ENCODE measurements at regions not wholly inside any gene's neighbourhood (a gene's known extent, or its start where the extent isn't known, plus 50 kb on each side); places are given as distances from the start of the nearest gene placed in this dataset.

DNA sequence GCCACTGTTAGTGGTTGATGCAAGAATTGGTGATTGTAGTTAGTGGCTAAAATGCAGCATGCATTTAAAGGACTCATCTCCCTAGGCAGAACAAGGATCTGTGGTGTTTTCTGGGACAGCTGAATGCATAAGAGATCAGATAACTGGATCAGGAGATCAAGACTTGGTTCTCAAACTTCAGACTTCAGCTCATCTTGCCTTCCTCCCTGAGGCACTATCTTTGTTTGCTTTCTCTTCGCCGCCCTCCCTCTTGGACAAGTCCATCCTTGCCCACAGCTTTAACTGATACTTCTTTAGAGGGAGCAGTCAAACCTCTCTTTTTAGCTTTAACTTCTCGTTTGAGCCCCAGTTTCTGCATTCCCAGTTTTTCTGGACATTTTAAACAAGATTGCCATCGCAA is 195.4 kb upstream of the TPRG1 start (continued):
- TF ChIP-seq ZNF557 (CRISPR knock-in tag; IDR thresholded peaks at IDR 0.05) = no peak

DNA sequence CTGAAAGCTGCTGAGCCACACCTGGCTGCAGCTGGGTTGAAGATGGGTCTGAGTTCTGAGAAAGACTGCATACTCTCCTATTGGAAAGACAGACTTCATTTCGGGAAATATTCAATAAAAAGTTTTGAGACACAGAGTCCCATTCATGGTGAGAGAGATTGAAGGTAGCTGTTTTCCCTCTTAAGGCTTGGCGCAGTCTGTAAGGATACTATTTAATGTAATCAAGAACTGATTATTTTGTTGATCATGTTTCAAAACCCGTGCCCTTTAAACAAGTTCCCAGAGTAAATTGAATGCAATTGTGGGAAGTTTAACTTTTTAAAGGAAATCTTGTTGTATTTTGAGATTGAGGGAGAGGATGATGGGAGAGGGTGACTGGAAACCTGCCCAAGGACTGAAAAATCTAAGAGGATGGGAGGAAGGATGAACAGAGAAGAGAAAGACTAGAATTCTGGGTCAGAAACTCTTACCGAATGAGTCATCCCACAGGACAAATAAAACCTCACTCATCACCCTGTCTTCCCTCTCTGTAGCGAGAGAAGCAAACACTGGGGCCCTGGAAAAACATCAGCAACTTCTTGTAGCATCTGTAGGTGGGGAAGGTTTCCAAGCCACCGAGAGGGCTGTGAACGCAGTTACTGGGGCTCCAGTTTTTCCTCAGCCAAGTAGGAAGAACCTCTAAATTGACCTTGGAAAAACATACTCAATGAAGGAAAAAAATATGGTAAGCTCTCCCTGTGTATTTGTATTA is 193.2 kb upstream of the TPRG1 start:
- WGBS (ENCODE audit: low lambda C conversion rate) = 15% methylated on average over 7 of the region's 7 CpGs

DNA sequence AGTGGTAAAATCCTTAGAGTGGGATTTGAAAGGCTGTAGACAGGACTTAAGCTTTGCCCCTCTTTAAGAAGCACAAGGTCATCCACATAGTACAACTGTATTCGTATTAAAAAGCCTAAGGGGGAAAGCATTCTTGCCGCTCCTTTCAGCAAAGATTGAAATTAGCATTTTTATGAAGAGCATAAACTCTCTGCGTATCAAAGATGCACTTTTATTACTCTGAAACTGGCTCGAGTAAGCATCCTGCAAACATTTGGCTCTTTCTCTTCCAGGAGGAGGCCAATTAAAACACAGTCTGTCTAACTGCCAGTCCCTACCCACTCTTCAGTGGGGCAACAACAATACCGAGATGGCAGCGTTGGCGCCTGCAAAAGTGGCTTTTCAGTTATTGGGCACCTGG is 192.5 kb upstream of the TPRG1 start:
- H3K9ac ChIP-seq (ENCODE audit: insufficient read depth, low read depth, low read length) = no peak overlapping the region
- WGBS (ENCODE audit: low lambda C conversion rate) = 69% methylated on average over 7 of the region's 7 CpGs
- BruUV-seq (replicated peaks) = no TSS peak
- in situ Hi-C loops (cut with HindIII; ENCODE audit: extremely low pct_ligation_motif_present, low pct_unique_long_range_greater_than_20kb) = no loop called here
- H3K27ac ChIP-seq (ENCODE audit: extremely low read length, insufficient read depth, low read length) = no peak overlapping the region
- H3K4me3 ChIP-seq (replicated peaks in 1 of 3; ENCODE audit: insufficient read depth in 1 of 3, low read depth in 2 of 3, low read length in 3 of 3) = no peak overlapping the region
- ATAC-seq (no peak), DNase-seq (ENCODE audit: low spot score) (no peak), FAIRE-seq (no peak)
- no peaks in the 10 kb centered on the region for H4K20me1 ChIP-seq (ENCODE audit: insufficient read depth, low read length)
- TF ChIP-seq CBFB (CRISPR knock-in tag; IDR thresholded peaks at IDR 0.05) = no peak
- TF ChIP-seq TSC22D2 (CRISPR knock-in tag; IDR thresholded peaks at IDR 0.05; ENCODE audit: borderline replicate concordance) = no peak
- no peaks in the 10 kb centered on the region for H3K36me3 ChIP-seq (replicated peaks in 1 of 2; ENCODE audit: control insufficient read depth in 1 of 2, insufficient read depth in 2 of 2, low read length in 2 of 2)
- no peaks in the 10 kb centered on the region for H3K9me3 ChIP-seq (ENCODE audit: low read length)
- no peak overlapping the region for H2AFZ ChIP-seq (ENCODE audit: low read length)
- no peaks in the 10 kb centered on the region; a peak in 1 of 5 replicates for H3K27me3 ChIP-seq (ENCODE audit: control insufficient read depth in 1 of 2, insufficient read depth in 2 of 2, low read length in 2 of 2)
- ChIA-PET POLR2A (no interaction called here), CTCF (ENCODE audit: low intra/inter-chr PET ratio, low total read pairs) (no interaction called here)
- H3K4me2 ChIP-seq (ENCODE audit: low read depth, low read length) = no peak overlapping the region
- no peaks in the 10 kb centered on the region for H3K79me2 ChIP-seq (ENCODE audit: insufficient read depth, low read length)
- H3K4me1 ChIP-seq (ENCODE audit: insufficient read depth, low read length) = no peaks in the 10 kb centered on the region
- intact Hi-C loops (cut with micrococcal nuclease; ENCODE audit: unreplicated experiment) = no loop called here

More for the DNA sequence above, 193.2 kb upstream of the TPRG1 start:
- in situ Hi-C loops (cut with HindIII; ENCODE audit: extremely low pct_ligation_motif_present, low pct_unique_long_range_greater_than_20kb) (no loop called here), intact Hi-C loops (cut with micrococcal nuclease; ENCODE audit: unreplicated experiment) (no loop called here)
- FAIRE-seq (no peak), ATAC-seq (peak; percentile 43; the same call in 2 of the 3 replicates), DNase-seq (ENCODE audit: low spot score) (peak; percentile 15)
- TF ChIP-seq FOSL2 (CRISPR knock-in tag; IDR thresholded peaks at IDR 0.05) (peak; percentile 71), ZNF263 (CRISPR knock-in tag; IDR thresholded peaks at IDR 0.05) (peak; percentile 22; the same call in 1 of the 2 replicates)
- TF ChIP-seq, protein P1, sequence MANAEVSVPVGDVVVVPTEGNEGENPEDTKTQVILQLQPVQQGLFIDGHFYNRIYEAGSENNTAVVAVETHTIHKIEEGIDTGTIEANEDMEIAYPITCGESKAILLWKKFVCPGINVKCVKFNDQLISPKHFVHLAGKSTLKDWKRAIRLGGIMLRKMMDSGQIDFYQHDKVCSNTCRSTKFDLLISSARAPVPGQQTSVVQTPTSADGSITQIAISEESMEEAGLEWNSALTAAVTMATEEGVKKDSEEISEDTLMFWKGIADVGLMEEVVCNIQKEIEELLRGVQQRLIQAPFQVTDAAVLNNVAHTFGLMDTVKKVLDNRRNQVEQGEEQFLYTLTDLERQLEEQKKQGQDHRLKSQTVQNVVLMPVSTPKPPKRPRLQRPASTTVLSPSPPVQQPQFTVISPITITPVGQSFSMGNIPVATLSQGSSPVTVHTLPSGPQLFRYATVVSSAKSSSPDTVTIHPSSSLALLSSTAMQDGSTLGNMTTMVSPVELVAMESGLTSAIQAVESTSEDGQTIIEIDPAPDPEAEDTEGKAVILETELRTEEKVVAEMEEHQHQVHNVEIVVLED (CRISPR knock-in tag; IDR thresholded peaks at IDR 0.05; ENCODE audit: borderline replicate concordance) = no peak
- no peaks in the 10 kb centered on the region for H3K79me2 ChIP-seq (ENCODE audit: insufficient read depth, low read length)
- CTCF ChIA-PET (ENCODE audit: low intra/inter-chr PET ratio, low total read pairs) = no interaction called here
- H3K9ac ChIP-seq (ENCODE audit: insufficient read depth, low read depth, low read length) = no peak overlapping the region
- no peak overlapping the region for H2AFZ ChIP-seq (ENCODE audit: low read length)
- H3K36me3 ChIP-seq (replicated peaks in 1 of 2; ENCODE audit: control insufficient read depth in 1 of 2, insufficient read depth in 2 of 2, low read length in 2 of 2) = no peaks in the 10 kb centered on the region
- no peaks in the 10 kb centered on the region for H3K9me3 ChIP-seq (ENCODE audit: low read length)
- no peaks in the 10 kb centered on the region; a peak in 1 of 5 replicates for H3K27me3 ChIP-seq (ENCODE audit: control insufficient read depth in 1 of 2, insufficient read depth in 2 of 2, low read length in 2 of 2)
- no TSS peak for BruUV-seq (replicated peaks)
- POLR2A ChIA-PET = no interaction called here
- H4K20me1 ChIP-seq (ENCODE audit: insufficient read depth, low read length) = no peaks in the 10 kb centered on the region
- H3K4me1 ChIP-seq (ENCODE audit: insufficient read depth, low read length) = no peaks in the 10 kb centered on the region
- no peak overlapping the region for H3K27ac ChIP-seq (ENCODE audit: extremely low read length, insufficient read depth, low read length)
- no peak overlapping the region for H3K4me3 ChIP-seq (replicated peaks in 1 of 3; ENCODE audit: insufficient read depth in 1 of 3, low read depth in 2 of 3, low read length in 3 of 3)
- H3K4me2 ChIP-seq (ENCODE audit: low read depth, low read length) = no peak overlapping the region
